A673 (cell line): ENCODE measurements at regions not wholly inside any gene's neighbourhood (a gene's known extent, or its start where the extent isn't known, plus 50 kb on each side); places are given as distances from the start of the nearest gene placed in this dataset.

Source experiments
- BruUV-seq: library from RNA; stranded (reverse); fragments of 400-500 nt; replicated peaks from 2 replicates; lab custom pipeline; 2021; lab: Mats Ljungman, UMichigan
- CTCF ChIA-PET: fragments of 300-600 bp; sonication (Branson Sonifier 250); formaldehyde crosslinking; loops from one replicate; lab custom pipeline; 2022; ENCODE audit warnings: antibody characterized with exemption; lab: Charles Lee
- POLR2A ChIA-PET: fragments of 300-600 bp; sonication (Branson Sonifier 250); formaldehyde crosslinking; loops from one replicate; lab custom pipeline; 2022; ENCODE audit warnings: antibody characterized with exemption; ENCODE audit not compliant: low non-redundant PET; lab: Charles Lee
- DNase-seq: peaks from one replicate; pipeline ENCODE4 v3.0.0-alpha.2; 2015; ENCODE audit warnings: low spot score
- H3K27ac ChIP-seq: fragments of 200-600 bp; sonication (generic); 2 replicates; pipeline ENCODE4 v1.5.1; 2016; ENCODE audit warnings: mixed run types, low read depth, mild to moderate bottlenecking, mixed read lengths, antibody characterized with exemption, low read length; ENCODE audit not compliant: poor library complexity, severe bottlenecking
- H3K27me3 ChIP-seq: fragments of 200-600 bp; sonication (generic); replicated peaks from 2 replicates; pipeline ENCODE4 v1.6.1; 2017; ENCODE audit warnings: mixed run types, low read depth, mild to moderate bottlenecking, mixed read lengths, antibody characterized with exemption, low read length; ENCODE audit not compliant: insufficient read depth, poor library complexity
- H3K36me3 ChIP-seq: fragments of 200-600 bp; sonication (generic); 2 replicates; pipeline ENCODE4 v1.6.1; 2016; ENCODE audit warnings: mixed run types, mild to moderate bottlenecking, mixed read lengths, antibody characterized with exemption, low read length; ENCODE audit not compliant: insufficient read depth, poor library complexity, severe bottlenecking
- H3K4me1 ChIP-seq: fragments of 200-600 bp; sonication (generic); 2 replicates; pipeline ENCODE4 v1.6.1; 2017; ENCODE audit warnings: mixed run types, mild to moderate bottlenecking, mixed read lengths, antibody characterized with exemption, low read length; ENCODE audit not compliant: insufficient read depth, poor library complexity, severe bottlenecking
- H3K4me3 ChIP-seq: fragments of 200-600 bp; sonication (generic); 2 replicates; pipeline ENCODE4 v1.5.1; 2016; ENCODE audit warnings: low read depth, mixed run types, mild to moderate bottlenecking, mixed read lengths, low read length; ENCODE audit not compliant: poor library complexity, severe bottlenecking
- H3K9me3 ChIP-seq: fragments of 200-600 bp; sonication (generic); 2 replicates; pipeline ENCODE4 v1.6.1; 2016; ENCODE audit warnings: mixed run types, low read depth, mild to moderate bottlenecking, mixed read lengths, antibody characterized with exemption, low read length; ENCODE audit not compliant: poor library complexity, severe bottlenecking
- CTCF ChIP-seq: fragments of 300-800, 200-600 bp; sonication (generic); conservative IDR thresholded peaks from 2 replicates; pipeline ENCODE4 v1.5.1; 2017; ENCODE audit warnings: low read depth, mild to moderate bottlenecking, antibody characterized with exemption, low read length, moderate library complexity, mixed read lengths
- EZH2 ChIP-seq: fragments of 200-600 bp; sonication (generic); IDR thresholded peaks from 2 replicates; pipeline ENCODE4 v1.6.1; 2017; ENCODE audit warnings: borderline replicate concordance, low read depth, mild to moderate bottlenecking, mixed read lengths, antibody characterized with exemption, low read length; ENCODE audit not compliant: poor library complexity, severe bottlenecking
- intact Hi-C: fragments of 100-400 bp; cut with micrococcal nuclease; formaldehyde crosslinking; loops from one replicate; pipeline ENCODE4 v1.10.0; 2022; ENCODE audit not compliant: unreplicated experiment

GRCh38 chr12:68477906-68478305 lies 132.8 kb upstream of the RAP1B start:
- Histone ChIP-seq H3K36me3 (no peaks in the 10 kb centered on the region), H3K27me3 (no peaks in the 10 kb centered on the region), H3K27ac (no peak overlapping the region), H3K9me3 (no peaks in the 10 kb centered on the region), H3K4me3 (no peak overlapping the region), H3K4me1 (peaks cover 16% of the 10 kb centered on the region)
- no TSS peak for BruUV-seq
- CTCF ChIA-PET = no interaction called here
- DNase-seq = no peak
- TF ChIP-seq CTCF = no peak
- TF ChIP-seq EZH2 = no peak
- intact Hi-C loops = no loop called here
- POLR2A ChIA-PET = no interaction called here

- H3K9me3 ChIP-seq = no peaks in the 10 kb centered on the region
- no TSS peak for BruUV-seq
- no peak for TF ChIP-seq EZH2
- TF ChIP-seq CTCF = no peak
- H3K36me3 ChIP-seq = no peaks in the 10 kb centered on the region
- peaks cover 20% of the 10 kb centered on the region for H3K4me1 ChIP-seq
- no peak overlapping the region for H3K4me3 ChIP-seq
- no peaks in the 10 kb centered on the region for H3K27me3 ChIP-seq
- intact Hi-C loops = no loop called here
- ChIA-PET POLR2A (no interaction called here), CTCF (no interaction called here)
- no peak for DNase-seq
- no peak overlapping the region for H3K27ac ChIP-seq
Measured at GRCh38 chr12:68478516-68479260, 132.0 kb upstream of the RAP1B start.

GRCh38 chr12:68479261-68479895 lies 131.3 kb upstream of the RAP1B start:
- no peak overlapping the region for H3K4me3 ChIP-seq
- no peaks in the 10 kb centered on the region for H3K36me3 ChIP-seq
- intact Hi-C loops = no loop called here
- no peaks in the 10 kb centered on the region for H3K27me3 ChIP-seq
- BruUV-seq = no TSS peak
- ChIA-PET CTCF (no interaction called here), POLR2A (no interaction called here)
- H3K4me1 ChIP-seq = peaks cover 24% of the 10 kb centered on the region
- H3K9me3 ChIP-seq = no peaks in the 10 kb centered on the region
- DNase-seq = peak; percentile 12
- no peak for TF ChIP-seq CTCF
- no peak for TF ChIP-seq EZH2
- H3K27ac ChIP-seq = no peak overlapping the region
